CD8-positive, alpha-beta memory T cell (primary cell): ENCODE measurements at regions not wholly inside any gene's neighbourhood (a gene's known extent, or its start where the extent isn't known, plus 50 kb on each side); places are given as distances from the start of the nearest gene placed in this dataset.

ENCODE experiments used
- CTCF ChIA-PET: fragments of 350-600 bp; sonication (Branson Sonifier 250); formaldehyde crosslinking; loops from one replicate; lab custom pipeline; 2021; ENCODE audit warnings: antibody characterized with exemption; lab: Charles Lee
- POLR2A ChIA-PET: fragments of 350-600 bp; sonication (Branson Sonifier 250); formaldehyde crosslinking; loops from one replicate; lab custom pipeline; 2021; ENCODE audit warnings: antibody characterized with exemption; lab: Charles Lee
- DNase-seq, 5 donors: peaks; one replicate each; pipeline versions ENCODE4 v3.0.0 to v3.0.0-alpha.2; 2020 to 2022; ENCODE audit warnings: mixed read lengths in 1 of 5
- H3K27ac ChIP-seq: one replicate; pipeline ENCODE4 v1.7.0; 2013; ENCODE audit warnings: low read depth, mild to moderate bottlenecking, low read length, moderate library complexity
- H3K27me3 ChIP-seq: 2 replicates; pipeline ENCODE4 v1.7.0; 2013; ENCODE audit warnings: low read length, mild to moderate bottlenecking; ENCODE audit not compliant: insufficient read depth, poor library complexity, severe bottlenecking
- H3K36me3 ChIP-seq: 2 replicates; pipeline ENCODE4 v1.7.0; 2013; ENCODE audit warnings: mild to moderate bottlenecking, low read length, moderate library complexity; ENCODE audit not compliant: insufficient read depth
- H3K4me1 ChIP-seq: 2 replicates; pipeline ENCODE4 v1.7.0; 2013; ENCODE audit warnings: mild to moderate bottlenecking, low read length, moderate library complexity; ENCODE audit not compliant: insufficient read depth
- H3K4me3 ChIP-seq: 2 replicates; pipeline ENCODE4 v1.7.0; 2013; ENCODE audit warnings: mild to moderate bottlenecking, low read length
- H3K9me3 ChIP-seq: 2 replicates; pipeline ENCODE4 v1.7.0; 2013; ENCODE audit warnings: mild to moderate bottlenecking, low read length
- H3K27ac Mint-ChIP-seq, 8 donors: one replicate each; pipeline ENCODE4 v1.8.0; 2020 to 2021; ENCODE audit warnings: mixed read lengths in 8 of 8, mild to moderate bottlenecking in 6 of 8, inconsistent platforms in 3 of 8, moderate library complexity in 3 of 8
- H3K27me3 Mint-ChIP-seq, 2 donors: one replicate each; pipeline ENCODE4 v1.8.0; 2020 to 2021; ENCODE audit warnings: mixed read lengths in 2 of 2, mild to moderate bottlenecking in 1 of 2, moderate library complexity in 1 of 2
- H3K36me3 Mint-ChIP-seq, 3 donors: one replicate each; pipeline ENCODE4 v1.8.0; 2020 to 2021; ENCODE audit warnings: mixed read lengths in 3 of 3, inconsistent platforms in 1 of 3, mild to moderate bottlenecking in 1 of 3
- H3K4me1 Mint-ChIP-seq, 3 donors: one replicate each; pipeline ENCODE4 v1.8.0; 2020 to 2021; ENCODE audit warnings: mixed read lengths in 3 of 3, inconsistent platforms in 1 of 3, mild to moderate bottlenecking in 1 of 3
- H3K4me3 Mint-ChIP-seq, 7 donors: one replicate each; pipeline ENCODE4 v1.8.0; 2020 to 2021; ENCODE audit warnings: mixed read lengths in 7 of 7, mild to moderate bottlenecking in 6 of 7, moderate library complexity in 4 of 7, inconsistent platforms in 2 of 7
- H3K9me3 Mint-ChIP-seq, 5 donors: one replicate each; pipeline ENCODE4 v1.8.0; 2020 to 2022; ENCODE audit warnings: mixed read lengths in 5 of 5, mild to moderate bottlenecking in 3 of 5, moderate library complexity in 2 of 5, inconsistent platforms in 1 of 5

DNA sequence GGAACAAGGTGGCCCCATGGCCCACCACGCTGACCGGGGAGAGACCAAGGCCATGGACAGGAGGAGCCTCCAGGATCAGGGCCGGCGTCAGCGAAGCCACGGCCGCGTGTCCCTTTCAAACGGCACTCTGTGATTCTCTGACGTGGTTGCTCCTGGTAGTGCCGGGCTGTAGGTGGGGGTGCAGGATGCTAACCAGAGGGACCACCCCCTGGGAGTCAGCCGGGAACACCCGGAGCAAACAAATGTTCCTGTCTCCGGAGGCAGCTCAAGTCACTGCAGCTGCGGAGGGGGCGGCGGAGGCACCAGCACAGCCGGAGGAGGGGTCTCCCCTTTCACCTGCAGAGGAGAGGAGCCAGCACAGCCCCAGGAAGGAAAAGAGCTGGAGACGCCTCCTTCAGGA lies 750.6 kb upstream of the SALL3 start:
- ChIA-PET CTCF (no interaction called here), POLR2A (no interaction called here)
- Mint-ChIP-seq H3K36me3 (no peaks in the 10 kb centered on the region), H3K4me3 (no peak overlapping the region), H3K9me3 (peaks cover 0 to 23% (median 2%) of the 10 kb centered on the region in 5 donors), H3K27ac (no peak overlapping the region), H3K27me3 (peaks cover 4 to 5% of the 10 kb centered on the region in 2 donors), H3K4me1 (no peaks in the 10 kb centered on the region)
- Histone ChIP-seq H3K4me1 (no peaks in the 10 kb centered on the region), H3K4me3 (no peak overlapping the region), H3K9me3 (no peaks in the 10 kb centered on the region), H3K27ac (no peak overlapping the region), H3K27me3 (no peaks in the 10 kb centered on the region), H3K36me3 (no peaks in the 10 kb centered on the region)
- DNase-seq = no peak

DNA sequence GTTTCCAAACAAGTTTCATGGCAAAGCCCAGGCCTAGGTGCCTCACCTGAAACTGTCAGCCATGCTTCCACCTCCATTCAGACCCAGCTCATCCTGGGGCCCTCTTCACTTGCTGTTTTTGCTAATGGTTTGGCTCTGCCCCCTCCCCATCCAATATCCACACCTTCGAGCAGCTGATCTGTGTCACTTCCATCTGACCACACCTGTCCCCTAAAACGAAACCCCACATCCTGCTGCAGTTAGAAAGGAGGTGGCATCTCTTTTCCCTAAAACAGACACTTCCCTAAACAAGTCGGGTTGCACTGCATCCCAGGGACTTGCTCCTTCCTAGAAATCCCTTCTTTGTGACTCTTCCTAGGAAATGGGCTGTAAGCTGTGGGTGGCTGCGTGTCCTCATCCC lies 748.7 kb upstream of the SALL3 start:
- peaks cover 0 to 22% (median 2%) of the 10 kb centered on the region in 5 donors for H3K9me3 Mint-ChIP-seq
- DNase-seq = no peak
- Histone ChIP-seq H3K36me3 (no peaks in the 10 kb centered on the region), H3K27me3 (no peaks in the 10 kb centered on the region), H3K4me1 (no peaks in the 10 kb centered on the region), H3K4me3 (no peak overlapping the region), H3K9me3 (no peaks in the 10 kb centered on the region), H3K27ac (no peak overlapping the region)
- no peak overlapping the region for H3K4me3 Mint-ChIP-seq
- no peaks in the 10 kb centered on the region for H3K36me3 Mint-ChIP-seq
- CTCF ChIA-PET = no interaction called here
- POLR2A ChIA-PET = no interaction called here
- H3K27me3 Mint-ChIP-seq = peaks cover 3 to 4% of the 10 kb centered on the region in 2 donors
- no peaks in the 10 kb centered on the region for H3K4me1 Mint-ChIP-seq
- no peak overlapping the region for H3K27ac Mint-ChIP-seq

DNA sequence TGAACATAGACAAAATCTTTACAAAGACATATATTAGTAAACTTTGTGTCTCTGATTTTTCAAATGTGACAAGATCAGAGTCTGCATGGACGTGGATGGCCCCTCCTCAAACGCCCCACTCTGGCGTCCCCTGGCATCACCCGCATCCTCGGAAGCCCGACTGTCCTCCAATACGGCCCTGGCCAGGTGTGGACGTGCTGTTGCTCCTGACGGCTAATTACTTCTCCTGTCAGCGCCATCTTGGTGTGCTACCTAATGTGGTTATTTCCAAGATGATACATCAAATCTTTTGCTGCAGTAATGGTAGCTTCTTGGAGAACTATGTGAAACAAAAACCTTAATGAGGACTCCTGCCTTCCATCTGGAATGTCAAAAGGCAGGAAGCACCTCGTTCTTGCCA lies 747.4 kb upstream of the SALL3 start:
- Mint-ChIP-seq H3K27ac (no peak overlapping the region), H3K4me3 (no peak overlapping the region), H3K27me3 (peaks cover 2 to 4% of the 10 kb centered on the region in 2 donors), H3K4me1 (no peaks in the 10 kb centered on the region), H3K9me3 (peaks cover 0 to 17% (median 2%) of the 10 kb centered on the region in 5 donors), H3K36me3 (no peaks in the 10 kb centered on the region)
- ChIA-PET POLR2A (no interaction called here), CTCF (no interaction called here)
- H3K9me3 ChIP-seq = no peaks in the 10 kb centered on the region
- no peak for DNase-seq
- H3K27me3 ChIP-seq = no peaks in the 10 kb centered on the region
- H3K27ac ChIP-seq = no peak overlapping the region
- H3K36me3 ChIP-seq = no peaks in the 10 kb centered on the region
- H3K4me1 ChIP-seq = no peaks in the 10 kb centered on the region
- H3K4me3 ChIP-seq = no peak overlapping the region

DNA sequence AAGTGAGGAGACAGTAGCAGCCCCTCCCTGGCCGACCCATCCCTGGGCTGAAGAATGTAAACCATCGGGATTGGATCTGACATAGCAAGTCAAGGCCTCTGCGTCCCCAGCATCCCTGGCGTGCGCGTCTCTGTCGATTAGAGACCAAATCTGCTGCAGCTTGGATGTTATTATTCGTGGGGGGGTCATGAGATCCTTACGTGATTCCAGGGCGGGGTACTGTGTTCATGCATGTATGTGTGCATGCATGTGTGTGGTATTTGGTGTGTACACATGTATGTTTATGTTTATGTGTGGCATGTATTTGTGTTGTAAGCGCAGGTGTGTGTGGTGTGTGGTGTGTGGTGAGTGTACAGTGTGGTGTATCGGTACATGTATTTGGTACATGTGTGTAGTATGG lies 741.8 kb upstream of the SALL3 start:
- no peak for DNase-seq
- H3K27me3 ChIP-seq = no peaks in the 10 kb centered on the region
- no peak overlapping the region for H3K27ac Mint-ChIP-seq
- H3K9me3 ChIP-seq = no peaks in the 10 kb centered on the region
- no peak overlapping the region for H3K27ac ChIP-seq
- no peaks in the 10 kb centered on the region for H3K36me3 Mint-ChIP-seq
- peaks cover 0 to 2% of the 10 kb centered on the region in 2 donors for H3K27me3 Mint-ChIP-seq
- H3K4me3 ChIP-seq = no peak overlapping the region
- ChIA-PET CTCF (no interaction called here), POLR2A (no interaction called here)
- H3K4me3 Mint-ChIP-seq = no peak overlapping the region
- no peaks in the 10 kb centered on the region for H3K4me1 Mint-ChIP-seq
- no peaks in the 10 kb centered on the region for H3K36me3 ChIP-seq
- peaks cover 0 to 5% (median 2%) of the 10 kb centered on the region in 5 donors for H3K9me3 Mint-ChIP-seq
- no peaks in the 10 kb centered on the region for H3K4me1 ChIP-seq

DNA sequence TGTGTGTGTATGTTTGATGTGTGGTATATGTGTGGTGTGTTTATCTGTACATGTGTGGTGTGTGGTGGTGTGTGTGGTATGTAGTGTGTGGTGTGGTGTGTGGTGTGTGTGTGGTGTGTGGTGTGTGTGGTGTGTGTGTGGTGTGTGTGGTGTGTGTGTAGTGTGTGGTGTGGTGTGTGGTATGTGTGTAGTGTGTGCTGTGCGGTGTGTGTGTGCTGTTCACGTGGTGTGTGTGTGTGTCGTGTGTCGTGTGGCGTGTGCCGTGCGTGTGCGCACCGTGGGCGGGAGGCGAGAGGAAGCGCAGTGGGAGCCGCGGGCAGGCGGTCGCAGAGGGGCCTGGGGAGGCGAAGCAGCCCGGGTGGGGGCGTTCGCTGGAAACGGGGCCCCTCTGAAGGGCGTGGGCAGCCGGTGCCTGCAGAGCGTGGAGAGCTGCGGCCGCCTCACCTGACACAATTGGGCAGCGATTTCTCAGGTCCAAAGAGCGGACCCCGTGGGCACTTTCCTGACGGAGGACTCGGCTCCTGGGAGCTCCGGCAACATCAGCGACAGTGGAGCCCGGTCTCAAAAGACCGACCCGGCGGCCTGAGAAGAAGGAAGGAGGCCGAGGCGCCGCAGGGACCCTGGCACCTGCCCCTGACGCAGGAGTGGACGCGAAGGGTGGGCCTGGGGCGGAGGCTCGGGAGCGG lies 741.1 kb upstream of the SALL3 start:
- POLR2A ChIA-PET = no interaction called here
- CTCF ChIA-PET = no interaction called here
- H3K4me3 ChIP-seq = no peak overlapping the region
- no peaks in the 10 kb centered on the region for H3K4me1 Mint-ChIP-seq
- H3K27me3 ChIP-seq = no peaks in the 10 kb centered on the region
- H3K36me3 ChIP-seq = no peaks in the 10 kb centered on the region
- H3K9me3 ChIP-seq = no peaks in the 10 kb centered on the region
- no peaks in the 10 kb centered on the region for H3K36me3 Mint-ChIP-seq
- no peak overlapping the region for H3K4me3 Mint-ChIP-seq
- H3K27ac ChIP-seq = no peak overlapping the region
- H3K9me3 Mint-ChIP-seq = peaks cover 0 to 5% (median 2%) of the 10 kb centered on the region in 5 donors
- no peaks in the 10 kb centered on the region for H3K4me1 ChIP-seq
- no peak for DNase-seq
- no peak overlapping the region for H3K27ac Mint-ChIP-seq
- H3K27me3 Mint-ChIP-seq = no peaks in the 10 kb centered on the region

DNA sequence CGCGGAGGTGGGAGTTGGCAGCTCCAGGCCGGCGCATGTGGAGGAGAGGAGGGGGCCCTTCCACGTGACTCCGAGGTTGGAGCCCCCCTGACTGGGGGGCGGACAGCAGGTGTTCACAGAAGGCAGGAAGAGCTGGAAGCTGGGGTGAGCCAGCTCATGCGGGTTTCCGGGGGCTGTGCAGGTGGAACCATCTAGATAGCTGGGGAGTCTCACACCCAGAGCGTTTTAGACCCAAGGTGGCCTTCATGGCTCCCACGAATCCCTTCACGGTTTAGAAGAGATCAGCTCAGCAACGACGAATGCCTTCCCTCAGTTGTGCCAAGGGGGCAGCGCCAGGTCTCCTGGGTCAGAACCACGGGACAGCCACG lies 740.5 kb upstream of the SALL3 start:
- no peaks in the 10 kb centered on the region for H3K9me3 ChIP-seq
- Mint-ChIP-seq H3K36me3 (no peaks in the 10 kb centered on the region), H3K4me1 (no peaks in the 10 kb centered on the region), H3K4me3 (no peak overlapping the region), H3K27ac (no peak overlapping the region), H3K9me3 (peaks cover 0 to 5% (median 2%) of the 10 kb centered on the region in 5 donors), H3K27me3 (no peaks in the 10 kb centered on the region)
- POLR2A ChIA-PET = no interaction called here
- DNase-seq = no peak
- no peak overlapping the region for H3K4me3 ChIP-seq
- H3K27ac ChIP-seq = no peak overlapping the region
- CTCF ChIA-PET = no interaction called here
- no peaks in the 10 kb centered on the region for H3K4me1 ChIP-seq
- H3K36me3 ChIP-seq = no peaks in the 10 kb centered on the region
- no peaks in the 10 kb centered on the region for H3K27me3 ChIP-seq

DNA sequence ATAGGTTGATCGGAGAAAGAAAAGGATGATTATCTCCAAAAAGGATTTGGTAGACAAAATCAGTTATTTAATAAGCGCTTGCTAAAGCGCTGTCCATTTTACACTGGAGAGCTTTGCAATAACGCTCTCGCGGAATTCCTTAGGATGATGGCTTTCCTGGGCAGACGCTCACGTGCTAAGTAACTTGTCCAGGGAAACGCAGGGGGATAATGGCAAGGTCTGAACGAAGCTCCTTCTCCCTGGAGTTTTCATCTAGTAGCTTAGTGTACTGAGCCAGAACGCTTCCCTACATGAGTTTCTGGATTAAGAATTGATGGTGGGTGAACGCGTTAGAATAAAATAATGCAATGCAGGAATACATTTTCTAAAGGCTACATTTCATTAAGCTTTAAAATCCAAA lies 739.5 kb upstream of the SALL3 start:
- Mint-ChIP-seq H3K27me3 (no peaks in the 10 kb centered on the region), H3K27ac (no peak overlapping the region), H3K9me3 (peaks cover 0 to 5% (median 3%) of the 10 kb centered on the region in 5 donors), H3K4me1 (no peaks in the 10 kb centered on the region), H3K36me3 (no peaks in the 10 kb centered on the region), H3K4me3 (no peak overlapping the region)
- H3K9me3 ChIP-seq = no peaks in the 10 kb centered on the region
- ChIA-PET POLR2A (no interaction called here), CTCF (no interaction called here)
- no peaks in the 10 kb centered on the region for H3K27me3 ChIP-seq
- no peaks in the 10 kb centered on the region for H3K36me3 ChIP-seq
- H3K4me3 ChIP-seq = no peak overlapping the region
- H3K4me1 ChIP-seq = no peaks in the 10 kb centered on the region
- DNase-seq = no peak
- H3K27ac ChIP-seq = no peak overlapping the region

DNA sequence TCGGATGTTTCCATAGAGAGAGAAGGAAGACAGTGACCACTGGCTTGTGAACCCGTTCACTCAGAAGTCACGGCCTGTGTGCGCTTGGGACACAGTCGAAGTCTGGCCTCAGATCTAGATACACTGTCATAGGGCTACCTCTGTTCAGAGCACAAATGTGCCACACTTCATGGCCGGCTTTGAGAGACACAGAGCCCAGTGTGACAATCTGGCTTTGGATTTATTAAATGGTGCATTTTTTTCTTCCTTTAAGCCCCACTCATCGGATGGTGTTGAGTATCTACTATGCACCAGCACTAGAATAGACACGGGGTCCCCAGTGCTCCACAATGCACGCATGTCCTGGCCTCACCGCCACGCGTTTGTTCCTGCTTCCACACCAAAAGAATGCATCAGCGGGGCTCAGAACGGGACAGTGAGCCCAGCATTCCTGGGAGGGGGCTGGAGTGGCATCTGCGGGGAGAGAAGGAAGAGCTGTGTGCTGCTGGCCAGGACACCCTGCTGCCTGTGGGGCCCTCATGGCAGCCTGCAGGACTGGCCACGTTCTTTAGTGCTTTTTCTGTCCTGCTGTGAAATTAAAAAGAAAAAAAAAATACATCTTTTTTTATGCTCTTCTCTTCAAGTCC lies 738.9 kb upstream of the SALL3 start:
- no peaks in the 10 kb centered on the region for H3K27me3 Mint-ChIP-seq
- no peak overlapping the region for H3K4me3 Mint-ChIP-seq
- Histone ChIP-seq H3K27me3 (no peaks in the 10 kb centered on the region), H3K36me3 (no peaks in the 10 kb centered on the region), H3K27ac (no peak overlapping the region), H3K4me1 (no peaks in the 10 kb centered on the region), H3K9me3 (no peaks in the 10 kb centered on the region), H3K4me3 (no peak overlapping the region)
- H3K4me1 Mint-ChIP-seq = no peaks in the 10 kb centered on the region
- no peak overlapping the region for H3K27ac Mint-ChIP-seq
- POLR2A ChIA-PET = no interaction called here
- peaks cover 0 to 5% (median 3%) of the 10 kb centered on the region in 5 donors for H3K9me3 Mint-ChIP-seq
- CTCF ChIA-PET = no interaction called here
- DNase-seq = no peak
- H3K36me3 Mint-ChIP-seq = no peaks in the 10 kb centered on the region
